PC-3 (cell line): ENCODE measurements at regions not wholly inside any gene's neighbourhood (a gene's known extent, or its start where the extent isn't known, plus 50 kb on each side); places are given as distances from the start of the nearest gene placed in this dataset.
"Not testable (repeated sequence)": the region's sequence is repeated elsewhere in the genome, so short reads cannot be mapped to it uniquely, and the experiment has no call there.

Source experiments
- ATAC-seq: fragments of 200-7000 bp; cut with Tn5 transposase; 2 replicates; pipeline ENCODE4 v1.9.1; 2020; ENCODE audit warnings: mild to moderate bottlenecking, moderate library complexity
- BruUV-seq: library from RNA; stranded (reverse); fragments of 400-500 nt; replicated peaks from 2 replicates; lab custom pipeline; 2021; lab: Mats Ljungman, UMichigan
- CTCF ChIA-PET: fragments of 300-600 bp; sonication (Branson Sonifier 250); formaldehyde crosslinking; loops from one replicate; lab custom pipeline; 2022; ENCODE audit warnings: antibody characterized with exemption; lab: Charles Lee
- POLR2A ChIA-PET: fragments of 300-600 bp; sonication (Branson Sonifier 250); formaldehyde crosslinking; loops from one replicate; lab custom pipeline; 2022; ENCODE audit warnings: antibody characterized with exemption; ENCODE audit not compliant: unreplicated experiment; lab: Charles Lee
- DNase-seq: peaks from one replicate; pipeline ENCODE4 v3.0.0-alpha.2; 2015
- H2AFZ ChIP-seq: fragments of 300-600 bp; sonication (generic); 2 replicates; pipeline ENCODE4 v1.6.0; 2016; ENCODE audit warnings: antibody characterized with exemption, low read length
- H3F3A ChIP-seq: fragments of 300-600 bp; sonication (generic); one replicate; pipeline ENCODE4 v1.6.0; 2017; ENCODE audit warnings: antibody characterized with exemption, low read length, control low read depth, mild to moderate bottlenecking; ENCODE audit not compliant: unreplicated experiment
- H3K27ac ChIP-seq: fragments of 300-600 bp; sonication (generic); 2 replicates; pipeline ENCODE4 v1.5.1; 2016; ENCODE audit warnings: mild to moderate bottlenecking, low read length
- H3K27me3 ChIP-seq: fragments of 300-600 bp; sonication (generic); 2 replicates; pipeline ENCODE4 v1.6.1; 2016; ENCODE audit warnings: low read length, mixed read lengths
- H3K36me3 ChIP-seq: fragments of 300-600 bp; sonication (generic); 2 replicates; pipeline ENCODE4 v1.6.1; 2016; ENCODE audit warnings: low read depth, mixed run types, low read length, mixed read lengths
- H3K4me1 ChIP-seq: fragments of 300-600 bp; sonication (generic); 2 replicates; pipeline ENCODE4 v1.5.1; 2016; ENCODE audit warnings: low read length; ENCODE audit not compliant: insufficient read depth
- H3K4me2 ChIP-seq: fragments of 300-600 bp; sonication (generic); 2 replicates; pipeline ENCODE4 v1.6.0; 2016; ENCODE audit warnings: low read length
- H3K4me3 ChIP-seq: fragments of 300-600 bp; sonication (generic); 2 replicates; pipeline ENCODE4 v1.5.1; 2016; ENCODE audit warnings: mild to moderate bottlenecking, low read length, mixed read lengths
- H3K79me2 ChIP-seq: fragments of 300-600 bp; sonication (generic); 2 replicates; pipeline ENCODE4 v1.6.1; 2017; ENCODE audit warnings: low read length, mixed read lengths
- H3K9ac ChIP-seq: fragments of 300-600 bp; sonication (generic); 2 replicates; pipeline ENCODE4 v1.6.0; 2016; ENCODE audit warnings: mild to moderate bottlenecking, low read length
- H3K9me2 ChIP-seq: fragments of 300-600 bp; sonication (generic); replicated peaks from 2 replicates; pipeline ENCODE4 v1.6.1; 2016; ENCODE audit warnings: mixed run types, low read length, mixed read lengths
- H3K9me3 ChIP-seq: fragments of 300-600 bp; sonication (generic); 2 replicates; pipeline ENCODE4 v1.6.1; 2016; ENCODE audit warnings: low read length, mixed read lengths
- H4K20me1 ChIP-seq: fragments of 300-600 bp; sonication (generic); 2 replicates; pipeline ENCODE4 v1.6.1; 2016; ENCODE audit warnings: low read length, mixed read lengths
- EZH2 ChIP-seq: fragments of 300-600 bp; sonication (generic); IDR thresholded peaks from one replicate; pipeline ENCODE4 v1.6.1; 2017; ENCODE audit warnings: antibody characterized with exemption, mild to moderate bottlenecking, low read length; ENCODE audit not compliant: unreplicated experiment
- EZH2phosphoT487 ChIP-seq: fragments of 300-600 bp; sonication (generic); IDR thresholded peaks from 2 replicates; pipeline ENCODE4 v1.6.1; 2018; ENCODE audit warnings: mild to moderate bottlenecking, antibody characterized with exemption, low read length, borderline replicate concordance
- intact Hi-C: fragments of 100-400 bp; cut with micrococcal nuclease; formaldehyde crosslinking; loops from 2 replicates; pipeline ENCODE4 v1.9.0; 2023
- TF ChIP-seq, protein P1 (sequence below): fragments of 300-600 bp; sonication (generic); conservative IDR thresholded peaks from 2 replicates; pipeline ENCODE4 v1.5.1; 2017; ENCODE audit warnings: antibody characterized with exemption, low read depth, mild to moderate bottlenecking, low read length

- BruUV-seq = no TSS peak
- H3K27ac ChIP-seq = no peak overlapping the region
- peak; percentile 53 for ATAC-seq
- H3K36me3 ChIP-seq = no peaks in the 10 kb centered on the region
- H3F3A ChIP-seq = no peaks in the 10 kb centered on the region
- no peaks in the 10 kb centered on the region for H3K79me2 ChIP-seq
- H2AFZ ChIP-seq = no peak overlapping the region
- H3K4me1 ChIP-seq = peaks cover 42% of the 10 kb centered on the region
- intact Hi-C loops = loop anchor here (2.0 to 10.0 kb wide), 2 partner anchors 573 to 829 kb away; no protein-coding TSS in a partner anchor
- POLR2A ChIA-PET = interaction anchor here (0.6 to 0.8 kb wide), 3 partner anchors 272 to 827 kb away, joined by 3 to 11 read pairs (median 3); no protein-coding TSS in a partner anchor
- no peak overlapping the region for H3K4me3 ChIP-seq
- H3K9me2 ChIP-seq = no peaks in the 10 kb centered on the region
- H3K9ac ChIP-seq = no peak overlapping the region
- no peaks in the 10 kb centered on the region for H3K27me3 ChIP-seq
- CTCF ChIA-PET = interaction anchor here (0.6 kb wide), 2 partner anchors 15 to 683 kb away, joined by 3 read pairs; no protein-coding TSS in a partner anchor
- H3K9me3 ChIP-seq = peaks cover 3% of the 10 kb centered on the region; the same call in 1 of the 2 replicates
- H3K4me2 ChIP-seq = no peak overlapping the region
- peak; percentile 48 for DNase-seq
- no peaks in the 10 kb centered on the region for H4K20me1 ChIP-seq
- TF ChIP-seq, protein P1, sequence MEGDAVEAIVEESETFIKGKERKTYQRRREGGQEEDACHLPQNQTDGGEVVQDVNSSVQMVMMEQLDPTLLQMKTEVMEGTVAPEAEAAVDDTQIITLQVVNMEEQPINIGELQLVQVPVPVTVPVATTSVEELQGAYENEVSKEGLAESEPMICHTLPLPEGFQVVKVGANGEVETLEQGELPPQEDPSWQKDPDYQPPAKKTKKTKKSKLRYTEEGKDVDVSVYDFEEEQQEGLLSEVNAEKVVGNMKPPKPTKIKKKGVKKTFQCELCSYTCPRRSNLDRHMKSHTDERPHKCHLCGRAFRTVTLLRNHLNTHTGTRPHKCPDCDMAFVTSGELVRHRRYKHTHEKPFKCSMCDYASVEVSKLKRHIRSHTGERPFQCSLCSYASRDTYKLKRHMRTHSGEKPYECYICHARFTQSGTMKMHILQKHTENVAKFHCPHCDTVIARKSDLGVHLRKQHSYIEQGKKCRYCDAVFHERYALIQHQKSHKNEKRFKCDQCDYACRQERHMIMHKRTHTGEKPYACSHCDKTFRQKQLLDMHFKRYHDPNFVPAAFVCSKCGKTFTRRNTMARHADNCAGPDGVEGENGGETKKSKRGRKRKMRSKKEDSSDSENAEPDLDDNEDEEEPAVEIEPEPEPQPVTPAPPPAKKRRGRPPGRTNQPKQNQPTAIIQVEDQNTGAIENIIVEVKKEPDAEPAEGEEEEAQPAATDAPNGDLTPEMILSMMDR = no peak
- TF ChIP-seq EZH2phosphoT487 (no peak), EZH2 (no peak)
Observed at GRCh38 chr10:36463390-36463789, 662.0 kb upstream of the ANKRD30A start.

DNA sequence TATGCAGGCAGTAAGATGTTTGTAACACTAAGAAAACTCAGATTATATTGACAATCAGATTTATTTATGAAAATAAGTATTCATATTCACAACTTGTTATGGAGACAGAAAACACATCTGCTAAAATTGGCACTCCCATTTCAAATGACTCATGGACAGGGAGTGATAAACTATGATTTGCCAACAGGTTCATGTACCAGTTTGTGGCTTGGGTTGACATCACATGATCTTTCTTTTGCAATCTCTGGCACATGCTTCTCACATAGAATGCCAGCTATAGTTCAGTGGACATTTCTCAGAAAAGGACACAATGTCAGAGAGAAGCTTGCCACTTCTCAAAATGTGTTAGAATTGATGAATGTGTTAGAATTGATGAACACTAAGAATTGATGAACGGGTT, 663.2 kb upstream of the ANKRD30A start:
- no peak overlapping the region for H3K4me3 ChIP-seq
- H4K20me1 ChIP-seq = no peaks in the 10 kb centered on the region
- no peaks in the 10 kb centered on the region for H3K9me2 ChIP-seq
- no peaks in the 10 kb centered on the region for H3K27me3 ChIP-seq
- POLR2A ChIA-PET = no interaction called here
- no peak overlapping the region for H3K4me2 ChIP-seq
- H3K27ac ChIP-seq = no peak overlapping the region
- ATAC-seq (no peak), DNase-seq (peak; percentile 95)
- H3K9ac ChIP-seq = no peak overlapping the region
- peaks cover 4% of the 10 kb centered on the region; the same call in 1 of the 2 replicates for H3K36me3 ChIP-seq
- peaks cover 12% of the 10 kb centered on the region; the same call in 1 of the 2 replicates for H3K9me3 ChIP-seq
- no peaks in the 10 kb centered on the region for H3K79me2 ChIP-seq
- no peak for TF ChIP-seq EZH2phosphoT487
- TF ChIP-seq EZH2 = no peak
- TF ChIP-seq, protein P1 = no peak
- no TSS peak for BruUV-seq
- CTCF ChIA-PET = interaction anchor here (0.6 to 0.7 kb wide), 2 partner anchors 69 to 214 kb away, joined by 3 to 6 read pairs; no protein-coding TSS in a partner anchor
- H3F3A ChIP-seq = no peaks in the 10 kb centered on the region
- H3K4me1 ChIP-seq = peaks cover 40% of the 10 kb centered on the region
- intact Hi-C loops = loop anchor here (2.0 to 10.0 kb wide), 2 partner anchors 571 to 827 kb away; no protein-coding TSS in a partner anchor
- H2AFZ ChIP-seq = no peak overlapping the region

- Histone ChIP-seq H3K9me3 (peaks cover 12% of the 10 kb centered on the region; the same call in 1 of the 2 replicates), H3K4me1 (peaks cover 21% of the 10 kb centered on the region)
- BruUV-seq, H4K20me1 ChIP-seq, H3K79me2 ChIP-seq, H3K36me3 ChIP-seq, DNase-seq, POLR2A ChIA-PET, H3K27ac ChIP-seq, H3K27me3 ChIP-seq, H2AFZ ChIP-seq, CTCF ChIA-PET, H3K4me3 ChIP-seq, intact Hi-C loops, H3K4me2 ChIP-seq, H3K9me2 ChIP-seq, H3K9ac ChIP-seq, ATAC-seq, H3F3A ChIP-seq: not testable (repeated sequence)
Observed at GRCh38 chr10:36458437-36458836, 667.0 kb upstream of the ANKRD30A start.
